Glutamatergic neuron (in vitro differentiated cells): ENCODE measurements at regions not wholly inside any gene's neighbourhood (a gene's known extent, or its start where the extent isn't known, plus 50 kb on each side); places are given as distances from the start of the nearest gene placed in this dataset.

Source experiments
- DNase-seq: peaks from one replicate; pipeline ENCODE4 v3.0.0; 2022
- H3K27ac Mint-ChIP-seq: one replicate; pipeline ENCODE4 v1.8.0; 2020; ENCODE audit warnings: mild to moderate bottlenecking, mixed read lengths, inconsistent platforms; ENCODE audit not compliant: unreplicated experiment
- H3K27me3 Mint-ChIP-seq: one replicate; pipeline ENCODE4 v1.8.0; 2020; ENCODE audit warnings: mild to moderate bottlenecking, moderate library complexity, mixed read lengths, inconsistent platforms; ENCODE audit not compliant: unreplicated experiment
- H3K36me3 Mint-ChIP-seq: one replicate; pipeline ENCODE4 v1.8.0; 2020; ENCODE audit warnings: mild to moderate bottlenecking, mixed read lengths, inconsistent platforms; ENCODE audit not compliant: unreplicated experiment
- H3K4me1 Mint-ChIP-seq: one replicate; pipeline ENCODE4 v1.8.0; 2020; ENCODE audit warnings: mild to moderate bottlenecking, low read depth, mixed read lengths, inconsistent platforms; ENCODE audit not compliant: unreplicated experiment
- H3K4me3 Mint-ChIP-seq: one replicate; pipeline ENCODE4 v1.8.0; 2020; ENCODE audit warnings: mild to moderate bottlenecking, mixed read lengths, inconsistent platforms; ENCODE audit not compliant: unreplicated experiment
- H3K9me3 Mint-ChIP-seq: one replicate; pipeline ENCODE4 v1.8.0; 2020; ENCODE audit warnings: mild to moderate bottlenecking, moderate library complexity, mixed read lengths, inconsistent platforms; ENCODE audit not compliant: unreplicated experiment
- TF ChIP-seq, protein P1 (sequence below): fragments of 200-600 bp; sonication (generic); IDR thresholded peaks from one replicate; pipeline ENCODE4 v1.5.0; 2021; ENCODE audit not compliant: partially characterized antibody, unreplicated experiment

DNA sequence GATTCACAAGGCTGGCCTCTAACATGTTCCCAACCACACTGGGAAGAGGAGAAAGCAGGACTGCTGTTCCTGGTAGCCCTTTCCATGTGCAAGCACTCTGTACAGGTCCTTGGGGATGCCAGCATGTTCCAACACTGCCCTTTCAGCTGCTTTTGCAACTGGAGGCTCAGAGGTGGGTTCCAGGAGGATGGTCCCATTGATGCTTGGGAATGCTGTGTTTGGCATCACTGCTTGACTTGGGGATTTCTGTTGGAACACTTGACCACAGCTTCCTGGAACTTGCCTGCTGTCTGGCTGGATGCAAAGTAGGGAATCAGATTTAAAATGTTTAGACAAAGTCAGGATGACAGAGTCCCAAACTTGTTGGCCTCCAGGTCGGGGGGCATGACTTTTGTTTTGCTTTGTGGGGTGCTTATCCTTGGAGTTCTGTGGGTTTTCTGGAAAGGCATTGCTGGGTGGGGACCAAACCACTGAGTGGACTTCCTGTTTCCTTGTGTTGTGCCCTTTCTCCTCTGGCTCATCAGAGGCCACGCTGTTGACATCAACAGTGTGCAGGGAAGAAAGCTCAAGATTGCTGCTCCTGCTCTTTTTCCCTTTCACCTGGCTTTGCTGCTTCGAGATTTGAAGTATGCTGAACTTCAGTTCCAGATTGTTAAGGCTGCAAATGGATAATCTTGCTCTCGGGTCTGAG is 148.5 kb upstream of the RPS23 start:
- peaks cover 6% of the 10 kb centered on the region for H3K9me3 Mint-ChIP-seq
- no peak overlapping the region for H3K27ac Mint-ChIP-seq
- peaks cover 2% of the 10 kb centered on the region for H3K27me3 Mint-ChIP-seq
- no peak for DNase-seq
- no peak overlapping the region for H3K4me3 Mint-ChIP-seq
- peaks cover 8% of the 10 kb centered on the region for H3K4me1 Mint-ChIP-seq
- H3K36me3 Mint-ChIP-seq: no peaks in the 10 kb centered on the region
- TF ChIP-seq, protein P1, sequence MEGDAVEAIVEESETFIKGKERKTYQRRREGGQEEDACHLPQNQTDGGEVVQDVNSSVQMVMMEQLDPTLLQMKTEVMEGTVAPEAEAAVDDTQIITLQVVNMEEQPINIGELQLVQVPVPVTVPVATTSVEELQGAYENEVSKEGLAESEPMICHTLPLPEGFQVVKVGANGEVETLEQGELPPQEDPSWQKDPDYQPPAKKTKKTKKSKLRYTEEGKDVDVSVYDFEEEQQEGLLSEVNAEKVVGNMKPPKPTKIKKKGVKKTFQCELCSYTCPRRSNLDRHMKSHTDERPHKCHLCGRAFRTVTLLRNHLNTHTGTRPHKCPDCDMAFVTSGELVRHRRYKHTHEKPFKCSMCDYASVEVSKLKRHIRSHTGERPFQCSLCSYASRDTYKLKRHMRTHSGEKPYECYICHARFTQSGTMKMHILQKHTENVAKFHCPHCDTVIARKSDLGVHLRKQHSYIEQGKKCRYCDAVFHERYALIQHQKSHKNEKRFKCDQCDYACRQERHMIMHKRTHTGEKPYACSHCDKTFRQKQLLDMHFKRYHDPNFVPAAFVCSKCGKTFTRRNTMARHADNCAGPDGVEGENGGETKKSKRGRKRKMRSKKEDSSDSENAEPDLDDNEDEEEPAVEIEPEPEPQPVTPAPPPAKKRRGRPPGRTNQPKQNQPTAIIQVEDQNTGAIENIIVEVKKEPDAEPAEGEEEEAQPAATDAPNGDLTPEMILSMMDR: no peak

DNA sequence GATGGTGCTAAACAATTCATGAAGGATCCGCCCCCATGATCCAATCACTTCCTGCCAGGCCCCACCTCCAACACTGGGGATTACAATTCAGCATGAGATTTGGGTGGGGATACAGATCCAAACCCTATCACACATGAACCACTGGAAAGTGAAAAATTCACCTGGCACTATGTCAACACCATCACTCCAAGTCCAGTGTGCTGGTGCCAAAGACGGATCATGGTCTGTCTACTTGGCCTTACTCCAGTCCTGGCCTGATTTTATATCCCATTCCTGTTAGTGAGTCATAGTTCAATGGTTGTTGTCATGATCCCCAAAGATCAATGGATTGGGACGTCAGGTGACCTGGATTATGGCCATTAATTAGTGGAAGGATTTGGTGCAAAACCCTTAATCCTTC is 147.4 kb upstream of the RPS23 start:
- Mint-ChIP-seq H3K27me3 (peaks cover 2% of the 10 kb centered on the region), H3K27ac (no peak overlapping the region)
- no peak for DNase-seq

GRCh38 chr5:82424211-82424610 is 146.1 kb upstream of the RPS23 start:
- H3K4me1 Mint-ChIP-seq: peaks cover 8% of the 10 kb centered on the region
- DNase-seq: no peak
- TF ChIP-seq, protein P1: no peak
- no peaks in the 10 kb centered on the region for H3K36me3 Mint-ChIP-seq
- peaks cover 2% of the 10 kb centered on the region for H3K27me3 Mint-ChIP-seq
- H3K9me3 Mint-ChIP-seq: peaks cover 6% of the 10 kb centered on the region
- no peak overlapping the region for H3K27ac Mint-ChIP-seq
- H3K4me3 Mint-ChIP-seq: no peak overlapping the region

More for the DNA sequence above, 147.4 kb upstream of the RPS23 start:
- Mint-ChIP-seq H3K9me3 (peaks cover 6% of the 10 kb centered on the region), H3K36me3 (no peaks in the 10 kb centered on the region), H3K4me1 (peaks cover 8% of the 10 kb centered on the region), H3K4me3 (no peak overlapping the region)
- TF ChIP-seq, protein P1: no peak

- TF ChIP-seq, protein P1: no peak
- Mint-ChIP-seq H3K36me3 (no peaks in the 10 kb centered on the region), H3K4me1 (peaks cover 8% of the 10 kb centered on the region), H3K27ac (no peak overlapping the region), H3K27me3 (no peaks in the 10 kb centered on the region), H3K9me3 (peaks cover 9% of the 10 kb centered on the region), H3K4me3 (no peak overlapping the region)
- no peak for DNase-seq
These were observed 144.6 kb upstream of the RPS23 start for GRCh38 chr5:82422751-82423181.

- Mint-ChIP-seq H3K27ac (no peak overlapping the region), H3K9me3 (peaks cover 9% of the 10 kb centered on the region), H3K4me1 (peaks cover 8% of the 10 kb centered on the region), H3K36me3 (no peaks in the 10 kb centered on the region), H3K4me3 (no peak overlapping the region), H3K27me3 (no peaks in the 10 kb centered on the region)
- no peak for DNase-seq
- TF ChIP-seq, protein P1: no peak
These were observed 144.0 kb upstream of the RPS23 start for GRCh38 chr5:82422001-82422740.
